RPMI8226 (cell line): ENCODE measurements at regions not wholly inside any gene's neighbourhood (a gene's known extent, or its start where the extent isn't known, plus 50 kb on each side); places are given as distances from the start of the nearest gene placed in this dataset.

Experiments
- DNase-seq: peaks from one replicate; pipeline ENCODE4 v3.0.0-alpha.2; 2015

DNA sequence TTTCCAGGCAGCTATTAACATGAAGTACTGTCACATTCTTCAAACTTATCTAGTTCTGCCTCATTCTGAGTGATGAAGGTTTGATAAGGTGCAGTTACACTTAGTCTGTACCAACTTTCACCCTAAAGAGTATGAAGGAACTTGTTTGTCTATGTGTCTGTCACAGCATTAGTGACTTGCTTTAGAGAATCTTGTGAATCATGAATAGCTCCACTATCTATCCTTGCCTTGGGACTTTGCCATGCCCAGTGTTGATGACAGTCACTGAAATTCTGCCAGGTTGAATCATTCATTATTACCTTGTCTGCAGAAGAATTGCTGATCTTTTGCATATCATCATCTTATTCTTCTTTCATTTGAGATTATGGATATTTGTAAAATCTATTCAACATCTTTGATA, 50.9 kb upstream of the A1CF start:
- no peak for DNase-seq

DNA sequence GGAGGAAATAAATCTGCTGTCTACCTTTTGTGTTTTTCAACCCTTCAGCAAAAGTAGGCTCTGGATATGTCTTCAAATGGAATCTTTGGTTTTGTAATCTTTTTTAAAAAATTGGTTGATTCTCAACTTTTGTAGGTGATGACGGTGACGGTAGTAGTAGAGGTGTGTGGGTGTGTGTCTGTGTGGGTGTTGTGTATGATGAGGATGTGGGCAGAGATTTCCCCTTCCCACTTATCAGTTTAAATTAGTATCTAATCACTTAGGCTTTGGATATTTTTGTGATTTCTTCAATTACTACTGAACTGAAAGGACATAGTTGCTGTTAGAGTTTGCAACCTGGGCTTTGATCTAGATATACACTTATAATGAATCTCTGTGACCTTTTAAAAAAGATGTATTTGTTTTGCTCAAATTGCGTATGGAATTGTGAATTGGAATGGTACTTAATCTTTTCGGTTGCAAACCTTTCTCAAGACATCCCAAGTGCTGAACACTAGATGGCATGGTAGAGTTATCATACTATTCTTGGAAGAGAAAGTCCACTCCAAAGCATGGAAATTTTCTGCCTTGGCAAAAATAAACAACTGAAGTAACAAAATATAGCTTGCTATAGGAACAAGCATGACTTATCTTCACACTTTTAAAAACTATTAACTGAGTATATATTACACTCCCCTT, 51.9 kb upstream of the A1CF start:
- DNase-seq = no peak

DNA sequence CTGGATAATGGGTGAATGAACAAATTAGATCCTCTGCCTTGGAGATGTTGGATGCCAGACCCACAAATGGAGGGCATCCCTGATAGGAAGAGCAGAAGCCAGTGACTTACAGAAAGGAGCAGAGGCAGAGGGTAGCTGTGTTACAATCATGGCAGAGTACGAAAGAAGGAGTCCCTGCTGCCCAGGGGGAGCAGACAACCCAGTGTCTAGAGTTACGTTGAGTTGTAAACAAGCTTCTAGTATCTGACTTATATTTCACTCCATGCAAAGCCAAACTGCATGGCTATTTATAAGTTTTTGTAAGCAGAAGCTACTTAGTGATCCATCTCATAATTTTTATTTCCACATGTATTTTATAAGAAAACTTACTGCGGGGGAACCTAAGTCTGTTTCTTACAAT, 56.2 kb upstream of the A1CF start:
- DNase-seq = no peak

DNA sequence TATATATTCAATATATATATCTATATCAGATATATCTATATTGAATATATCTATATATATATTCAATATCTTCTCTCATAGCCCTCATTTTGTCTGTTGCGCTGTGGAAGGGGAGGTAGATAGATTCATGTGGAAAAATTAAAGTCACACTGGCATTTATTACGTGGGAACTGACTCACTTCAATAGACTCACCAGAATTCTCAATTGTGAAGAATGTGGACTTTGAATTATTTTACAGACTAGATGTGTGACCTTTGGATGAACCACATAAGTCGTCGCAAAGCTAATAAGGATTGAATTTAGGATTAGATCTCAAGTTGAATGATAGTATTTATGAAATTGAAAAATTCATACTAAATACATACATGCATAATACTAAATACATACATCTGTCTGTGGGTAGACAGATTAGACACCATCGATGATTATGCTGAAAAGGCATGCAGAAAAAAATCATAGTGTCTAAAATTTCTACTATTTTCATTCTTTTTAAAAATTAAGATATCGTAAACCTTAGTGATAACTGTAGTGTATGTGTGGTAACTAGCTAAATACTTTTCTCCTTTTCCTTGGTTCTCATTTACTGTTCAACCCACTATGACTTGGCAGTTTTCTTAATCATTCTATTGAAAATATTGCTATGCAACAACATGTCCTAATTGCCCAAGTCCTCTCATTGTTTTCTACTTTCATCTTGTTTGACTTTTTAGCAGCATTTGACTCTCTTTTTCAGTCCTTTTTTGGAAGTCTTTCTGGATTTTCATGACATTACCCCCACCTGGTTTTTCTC, 61.8 kb upstream of the A1CF start:
- no peak for DNase-seq

DNA sequence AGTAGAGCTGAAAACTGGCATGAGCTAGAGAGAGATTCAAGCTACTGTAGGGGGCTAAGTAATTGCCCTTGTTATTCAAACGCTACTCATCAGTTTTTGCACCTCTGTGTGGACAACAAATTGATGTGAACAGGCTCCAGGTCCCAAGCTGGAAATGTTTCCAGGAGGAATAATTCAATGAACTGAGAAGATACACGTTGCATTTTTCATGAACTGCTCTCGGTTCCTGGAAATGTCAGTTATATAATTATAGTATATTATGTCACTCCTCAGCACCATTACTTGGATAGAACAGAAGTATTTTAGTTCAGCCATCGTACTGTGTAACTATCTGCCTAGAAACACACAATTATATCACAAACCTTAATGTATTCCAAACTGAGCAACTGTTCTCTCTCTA, 65.9 kb upstream of the A1CF start:
- no peak for DNase-seq

DNA sequence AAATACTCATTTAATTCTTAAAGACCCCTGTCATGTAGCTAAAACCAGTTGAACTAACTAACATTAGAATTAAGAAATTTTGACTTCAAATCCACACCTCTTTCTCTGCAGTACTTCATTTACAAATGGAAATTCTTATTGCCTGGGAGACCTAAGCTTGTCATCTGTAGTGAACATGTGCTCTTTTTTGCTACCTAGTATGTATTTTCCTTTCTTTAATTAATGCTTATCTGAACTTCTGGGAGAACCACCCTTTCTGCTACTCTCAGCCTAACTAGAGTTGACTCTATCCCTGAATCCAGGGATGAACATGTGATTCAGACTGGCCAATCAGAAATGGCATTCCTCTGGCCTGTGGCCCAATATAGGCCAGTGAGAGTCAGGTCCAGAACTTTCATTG, 75.9 kb upstream of the A1CF start:
- no peak for DNase-seq

DNA sequence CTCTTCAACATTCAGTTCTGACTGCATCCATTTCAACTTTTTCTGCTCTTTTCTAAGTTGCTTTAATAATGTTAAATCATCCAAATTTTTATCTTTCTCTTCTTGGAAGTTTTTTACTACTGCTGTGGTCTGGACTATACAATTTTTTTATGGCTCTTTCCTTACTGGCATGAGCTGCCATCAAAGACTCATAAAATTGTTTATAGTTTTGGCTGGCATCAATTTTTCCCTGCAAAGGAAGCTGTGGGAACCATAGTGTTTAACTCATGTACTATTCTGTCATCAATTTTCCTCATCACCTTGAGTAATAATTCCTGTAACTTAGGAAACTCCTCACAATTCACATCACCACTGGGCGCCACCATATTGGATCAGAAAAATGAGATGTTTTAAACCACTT, 77.6 kb upstream of the A1CF start:
- no peak for DNase-seq

DNA sequence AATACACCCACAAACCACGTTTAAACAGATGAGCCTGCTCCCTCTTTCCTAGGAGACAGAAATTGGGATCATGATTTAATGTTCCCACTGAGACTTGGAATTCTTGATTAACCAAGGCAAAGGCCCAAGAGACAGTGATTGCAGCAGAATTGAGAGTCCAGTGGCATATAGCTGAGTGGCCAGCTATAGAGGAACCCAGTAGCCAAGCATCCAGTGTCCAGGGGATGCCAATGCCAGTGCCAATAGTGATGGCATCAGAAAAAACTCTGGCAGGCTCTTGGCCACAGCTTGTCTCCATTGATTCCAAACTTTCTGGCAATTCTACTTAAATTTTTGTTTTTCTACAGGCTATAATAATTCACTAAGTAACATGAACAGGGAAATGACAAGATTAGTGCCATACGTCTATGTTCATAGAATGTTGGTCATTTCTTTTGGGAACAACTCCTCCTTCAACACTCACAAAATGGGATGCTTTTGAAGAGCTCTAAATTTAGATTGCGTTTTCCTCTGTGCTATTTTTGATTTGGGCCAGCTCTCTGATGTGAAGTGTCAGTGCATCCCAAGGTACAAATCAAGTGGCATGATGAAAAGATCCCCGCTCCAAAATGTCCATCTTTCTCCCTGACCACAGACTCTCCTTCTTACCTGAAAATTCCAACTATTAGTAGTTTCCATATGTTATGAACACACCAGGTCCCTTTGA, 83.1 kb upstream of the A1CF start:
- no peak for DNase-seq

DNA sequence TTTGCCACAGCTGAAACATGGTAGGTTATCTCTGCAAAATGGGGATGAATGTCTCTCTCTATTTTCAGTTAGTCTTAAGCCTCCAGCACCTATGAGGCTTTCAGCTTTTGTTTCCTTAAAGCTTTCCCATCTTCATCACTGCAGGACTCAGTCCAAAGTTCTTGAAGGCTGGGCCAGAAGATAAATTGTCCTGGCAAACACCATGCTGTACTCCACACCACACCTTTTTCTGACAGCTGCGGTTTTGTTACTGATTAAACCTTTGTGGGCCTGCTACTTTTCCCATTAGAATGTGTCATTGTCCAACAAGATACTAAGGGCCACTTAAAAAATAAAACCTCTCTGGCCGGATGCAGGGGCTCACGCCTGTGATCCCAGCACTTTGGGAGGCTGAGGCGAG, 87.2 kb upstream of the A1CF start:
- DNase-seq = no peak

DNA sequence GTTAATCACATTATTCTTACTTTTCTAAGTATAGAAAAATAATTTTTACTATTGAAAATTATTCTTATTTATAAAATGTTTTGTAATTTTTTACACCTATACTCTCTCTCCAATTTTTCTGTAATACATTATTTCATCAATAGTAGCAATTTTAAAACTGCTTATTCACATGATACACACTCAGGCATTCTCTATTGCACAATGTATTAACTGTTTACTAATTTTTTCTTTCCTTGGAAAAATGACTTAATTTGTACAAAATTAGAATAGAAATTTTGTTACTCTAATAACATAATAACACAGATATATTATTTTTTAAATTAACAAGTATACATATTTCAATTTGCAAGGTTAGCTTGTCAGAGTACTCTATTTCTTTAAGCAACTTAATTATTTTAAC, 92.9 kb upstream of the PRKG1 start:
- no peak for DNase-seq

DNA sequence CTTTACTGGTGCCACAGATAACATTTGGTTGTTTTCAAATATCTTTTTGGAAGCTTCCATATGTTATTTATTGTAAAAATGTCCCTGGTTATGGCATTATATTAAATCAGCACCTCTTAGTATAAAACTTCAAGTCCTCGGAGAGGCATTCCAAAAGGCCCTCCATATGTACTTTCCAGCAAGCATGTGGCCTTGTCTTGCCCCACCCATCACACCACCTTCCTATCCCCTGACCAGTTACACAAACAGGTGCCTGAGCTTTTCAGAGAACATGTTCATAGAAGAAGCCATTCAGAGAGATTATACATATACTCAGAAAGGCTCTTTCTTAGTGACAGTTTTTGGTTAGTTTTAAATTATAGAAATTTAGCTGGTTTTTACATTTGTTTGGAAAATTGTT, 92.4 kb upstream of the PRKG1 start:
- DNase-seq = no peak

DNA sequence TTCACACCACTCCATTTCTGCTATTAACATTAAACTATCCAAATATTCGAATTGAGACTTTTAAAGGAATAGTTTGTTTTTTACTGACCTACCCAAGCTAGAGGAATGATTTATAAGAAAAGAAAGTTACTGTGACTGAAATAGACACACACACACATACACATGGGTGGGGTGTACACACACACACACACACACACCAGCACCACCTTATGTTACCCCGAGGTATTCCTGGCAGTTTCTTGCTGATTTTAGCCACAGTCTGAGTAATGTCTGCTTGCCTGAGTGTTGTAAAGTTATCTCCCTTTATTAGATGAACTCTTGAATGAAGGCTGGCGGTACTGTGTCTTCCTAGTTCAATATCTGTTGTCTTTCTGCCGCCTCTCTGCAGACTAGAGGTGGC, 91.3 kb upstream of the PRKG1 start:
- DNase-seq = no peak

DNA sequence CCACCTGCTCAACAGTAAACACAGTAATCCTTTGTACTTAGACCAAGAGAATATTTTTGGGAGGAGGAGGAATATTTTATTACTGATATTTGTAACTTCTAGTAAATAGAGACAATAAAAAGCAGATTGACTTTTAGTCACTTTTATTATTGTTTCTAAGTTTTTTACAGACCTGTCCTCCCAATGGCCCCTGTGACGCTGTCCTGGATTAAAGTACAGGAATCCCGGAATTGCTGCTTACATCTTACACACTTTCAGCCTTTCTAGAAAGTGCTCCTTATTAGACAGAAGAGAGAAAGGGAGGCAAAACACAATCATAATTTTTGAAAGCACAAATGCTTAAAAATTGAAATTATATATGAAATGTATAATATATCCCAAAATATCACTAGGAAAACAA, 86.4 kb upstream of the PRKG1 start:
- no peak for DNase-seq

DNA sequence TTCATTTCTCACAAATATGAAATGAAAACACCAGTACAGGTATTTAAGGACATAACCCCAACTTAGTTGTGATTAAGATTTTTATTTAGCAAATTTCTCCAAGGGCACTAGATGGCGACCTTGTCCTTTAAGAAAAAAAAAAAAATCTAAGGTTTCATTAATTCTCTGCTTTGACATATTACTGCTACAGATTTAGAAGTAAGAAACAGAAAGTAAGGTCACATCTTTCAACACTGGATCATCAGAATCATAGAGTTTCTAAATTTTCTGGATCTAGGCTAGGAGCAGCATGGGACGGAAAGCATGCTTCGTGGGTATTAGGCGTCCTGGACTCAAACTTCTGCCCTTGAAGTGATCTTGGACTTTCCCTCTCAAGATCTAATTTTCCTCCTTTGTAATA, 85.5 kb upstream of the PRKG1 start:
- DNase-seq = no peak

DNA sequence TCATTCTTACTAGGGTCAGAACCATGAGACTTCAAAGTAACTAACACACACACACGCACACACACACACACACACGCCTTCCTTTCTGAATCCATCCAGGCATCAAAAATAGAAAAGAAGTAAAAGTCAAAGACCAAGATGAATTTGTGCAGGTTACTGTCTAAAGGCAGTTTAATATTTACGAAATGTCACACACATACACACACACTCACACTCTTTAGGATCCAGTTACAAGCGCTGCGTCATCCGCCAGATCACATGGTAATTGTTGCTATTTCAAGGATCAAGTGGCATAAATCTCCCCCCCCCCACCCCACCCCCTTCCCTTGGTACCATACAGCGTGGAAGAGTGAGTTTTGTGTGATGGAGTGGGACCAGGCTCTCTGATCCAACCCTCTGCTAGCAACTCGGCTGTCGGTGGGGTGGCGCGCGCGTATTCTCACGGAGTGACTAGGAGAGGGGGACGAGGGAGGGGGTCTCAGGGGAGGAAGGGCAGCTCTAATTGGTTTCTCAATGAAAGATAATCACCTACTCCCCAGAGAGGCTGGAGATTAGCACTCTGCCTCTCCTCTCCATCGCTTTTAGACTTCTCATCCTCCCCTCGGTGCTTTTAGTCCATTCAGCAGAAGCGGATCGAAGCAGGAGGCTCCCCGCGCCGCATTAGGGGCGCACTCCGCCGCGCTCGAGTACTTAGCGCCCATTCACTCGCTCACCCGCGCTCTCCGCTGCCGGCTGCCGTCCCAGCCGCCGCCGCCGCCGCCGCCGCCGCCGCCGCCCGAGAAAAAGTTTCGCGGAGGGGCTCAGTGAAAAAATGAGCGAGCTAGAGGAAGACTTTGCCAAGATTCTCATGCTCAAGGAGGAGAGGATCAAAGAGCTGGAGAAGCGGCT, 83.5 kb upstream of the PRKG1 start:
- no peak for DNase-seq

DNA sequence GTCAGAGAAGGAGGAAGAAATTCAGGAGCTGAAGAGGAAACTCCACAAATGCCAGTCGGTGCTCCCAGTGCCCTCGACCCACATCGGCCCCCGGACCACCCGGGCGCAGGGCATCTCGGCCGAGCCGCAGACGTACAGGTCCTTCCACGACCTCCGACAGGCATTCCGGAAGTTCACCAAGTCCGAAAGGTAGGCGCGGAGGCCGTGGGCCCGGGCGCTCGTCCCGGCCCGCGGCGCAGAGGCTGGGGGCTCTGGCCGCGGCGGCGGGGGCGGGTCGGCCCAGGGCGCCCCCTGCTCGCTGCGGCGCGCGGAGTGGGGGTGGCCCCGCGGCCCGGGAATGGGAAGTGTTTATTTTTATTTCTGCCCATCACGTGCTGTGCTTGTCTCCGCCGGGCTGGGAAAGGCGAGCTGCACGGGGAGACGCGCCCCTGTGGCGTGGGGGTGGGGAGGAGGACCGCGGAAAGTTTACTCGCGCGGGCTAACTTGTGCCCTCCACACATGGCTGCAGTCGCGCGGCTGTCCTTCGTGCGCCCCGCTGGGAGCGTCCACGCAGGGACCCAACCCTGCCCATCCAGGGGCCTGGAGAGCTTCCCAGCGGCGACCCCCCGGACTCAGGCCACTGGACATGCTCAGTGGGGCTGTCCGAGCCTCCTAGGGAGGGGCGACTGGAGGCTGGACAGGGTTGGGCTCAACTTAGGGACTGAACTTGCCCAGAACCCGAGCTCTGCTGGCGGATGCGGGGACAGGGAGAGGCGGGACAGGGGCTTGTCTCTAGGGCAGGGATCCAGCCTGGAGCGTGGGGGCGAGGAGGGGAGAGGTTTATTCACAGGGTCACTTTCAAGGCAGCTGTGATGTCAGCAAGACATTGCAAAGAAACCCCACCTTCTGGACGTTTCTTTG, 82.6 kb upstream of the PRKG1 start:
- DNase-seq = no peak

DNA sequence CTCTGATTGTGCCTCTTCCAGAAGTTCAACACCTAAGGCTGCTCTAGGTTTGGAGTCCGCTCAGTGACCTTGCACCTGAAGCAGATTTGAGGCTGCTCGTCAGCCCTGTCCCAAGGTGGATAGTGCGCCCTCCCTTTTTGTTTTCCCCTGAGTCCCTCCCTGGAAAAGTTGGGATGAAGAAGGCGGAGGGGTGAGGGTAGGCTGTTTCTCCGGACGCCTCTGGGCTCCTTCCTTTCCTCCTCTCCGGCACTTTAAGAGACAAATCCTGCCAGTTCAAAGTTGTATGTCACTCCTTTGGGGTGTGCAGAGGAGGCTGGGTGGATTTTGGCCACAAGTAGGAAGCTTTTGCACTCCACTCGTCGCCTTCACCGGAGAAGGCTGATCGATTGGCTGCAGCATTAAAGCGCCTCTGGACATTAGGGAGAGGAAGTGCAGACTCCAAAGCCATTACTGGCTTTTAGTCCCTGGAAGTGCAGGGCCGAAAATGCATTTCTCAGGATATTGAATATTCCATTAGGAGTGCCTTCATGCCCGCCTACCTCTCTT, 81.9 kb upstream of the PRKG1 start:
- no peak for DNase-seq

DNA sequence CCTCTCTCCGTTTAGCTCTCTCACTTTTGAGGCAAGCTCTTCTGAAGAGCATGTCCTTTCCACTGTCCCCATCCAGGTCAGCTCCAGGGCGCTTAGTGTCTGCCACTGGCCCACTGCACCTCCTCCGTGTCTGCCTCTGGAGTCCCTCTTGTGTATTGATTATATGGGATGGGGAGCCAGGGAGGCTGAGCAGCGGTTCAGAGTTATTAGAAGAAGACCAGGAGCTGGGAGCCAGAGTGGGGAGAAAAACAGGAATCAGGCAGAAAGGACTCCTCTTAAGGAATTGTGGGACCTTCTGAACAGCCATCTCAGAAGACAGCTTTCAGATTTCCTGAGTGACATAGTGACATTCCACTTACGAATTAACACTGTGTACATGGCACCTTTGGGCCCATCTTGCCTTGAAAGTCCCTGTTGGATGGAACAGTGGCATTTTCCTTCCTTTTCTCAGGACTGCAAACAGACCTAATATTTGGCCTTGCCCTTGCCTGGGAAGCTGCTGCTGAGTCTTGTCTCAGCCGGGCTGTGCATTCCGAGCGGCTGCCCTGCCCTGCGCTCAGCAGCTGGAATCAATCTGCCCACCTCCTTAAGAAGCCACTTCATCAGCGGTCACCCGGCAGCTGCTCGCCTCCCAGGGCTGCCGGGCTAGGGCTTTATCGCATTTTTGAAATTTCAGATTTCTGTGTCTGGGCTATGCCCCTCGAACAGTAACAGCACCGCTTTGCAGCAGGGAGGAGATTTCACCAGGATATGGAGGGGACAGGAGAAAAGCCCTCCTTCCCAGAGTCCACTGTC, 81.1 kb upstream of the PRKG1 start:
- DNase-seq = no peak

DNA sequence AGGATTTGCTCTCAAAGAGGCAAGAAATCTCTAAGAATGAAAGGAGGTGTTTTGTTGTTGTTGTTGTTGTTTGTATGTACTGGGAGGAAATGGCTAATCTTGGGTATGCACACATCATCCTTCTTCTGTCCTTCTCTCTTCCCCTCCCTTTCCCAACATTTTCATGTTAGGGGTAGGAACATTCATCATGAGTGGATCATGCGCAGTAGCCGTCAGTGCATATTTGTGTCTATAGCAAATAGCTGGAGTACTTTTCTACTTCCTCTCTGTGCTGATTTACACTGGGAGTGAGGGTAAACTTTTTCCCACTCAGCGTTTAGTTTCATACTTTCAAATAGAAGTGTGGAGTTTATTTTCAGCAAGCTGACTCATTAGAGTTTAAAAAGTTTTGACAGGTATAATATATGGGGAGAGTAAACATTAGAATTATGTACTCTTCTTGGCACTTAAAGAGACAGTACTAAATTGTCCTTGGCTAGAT, 80.5 kb upstream of the PRKG1 start:
- DNase-seq = no peak

DNA sequence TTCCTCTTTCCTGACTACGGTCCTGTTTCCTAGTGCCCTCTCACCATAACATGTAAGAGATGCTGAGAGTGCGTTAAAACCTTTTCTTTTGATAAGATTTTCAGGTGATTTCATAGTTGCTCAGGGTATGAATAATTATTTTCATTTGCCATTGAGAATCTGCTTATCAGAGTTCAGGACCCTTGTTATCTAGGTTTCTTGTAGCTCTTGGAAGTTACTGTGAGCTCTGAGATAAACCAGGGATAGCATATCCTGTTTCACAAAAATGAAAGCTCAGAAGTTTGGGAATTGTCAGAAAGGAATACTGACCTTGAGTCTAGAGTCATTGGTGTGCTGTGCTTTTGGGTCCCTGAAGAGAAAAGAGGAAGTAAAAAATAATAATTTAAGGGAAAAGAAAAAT, 76.8 kb upstream of the PRKG1 start:
- no peak for DNase-seq

DNA sequence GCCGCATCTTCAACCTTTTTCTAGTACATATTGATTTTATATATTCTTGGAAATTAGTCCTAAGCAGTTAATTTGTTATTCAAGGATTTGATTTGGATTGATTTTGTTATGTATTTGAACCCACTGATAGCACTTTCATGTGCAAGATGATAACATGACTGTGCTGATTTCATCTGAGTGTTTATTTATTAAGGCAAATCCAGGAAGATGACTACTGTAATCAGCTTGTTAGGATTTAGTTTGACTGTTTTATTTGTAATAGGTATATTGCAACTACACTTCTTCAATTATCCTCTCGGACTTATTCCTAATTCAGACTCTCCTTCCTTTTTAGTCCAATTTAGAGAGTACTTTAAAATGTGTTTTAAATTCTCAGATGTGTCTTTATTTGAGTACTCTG, 75.1 kb upstream of the PRKG1 start:
- DNase-seq = no peak
